Right lobe of liver (tissue), 6 donors: ENCODE measurements at regions not wholly inside any gene's neighbourhood (a gene's known extent, or its start where the extent isn't known, plus 50 kb on each side); places are given as distances from the start of the nearest gene placed in this dataset.

Experiments used
- ATAC-seq, 4 donors: fragments of 200-7000 bp; cut with Tn5 transposase; one replicate each; pipeline ENCODE4 v1.9.1; 2020; ENCODE audit warnings: mild to moderate bottlenecking in 4 of 4, moderate library complexity in 4 of 4
- DNase-seq, 3 donors: peaks; one replicate each; pipeline ENCODE4 v3.0.0-alpha.2; 2020
- H3K27ac ChIP-seq, 3 donors: fragments of 200-600 bp; one replicate each; pipeline ENCODE4 v1.8.0; 2022
- H3K27me3 ChIP-seq, 2 donors: fragments of 200-600 bp; one replicate each; pipeline ENCODE4 v1.8.0; 2022
- H3K36me3 ChIP-seq, 4 donors: fragments of 200-600 bp; sonication (generic) in 1 of 4; one replicate each; pipeline versions ENCODE4 v1.5.1 to v1.8.0; 2017 to 2022; ENCODE audit warnings: control low read depth in 1 of 4
- H3K4me1 ChIP-seq, 4 donors: fragments of 200-600 bp; sonication (generic) in 1 of 4; one replicate each; pipeline versions ENCODE4 v1.5.1 to v1.8.0; 2017 to 2022; ENCODE audit warnings: control low read depth in 1 of 4
- H3K4me3 ChIP-seq, 3 donors: fragments of 200-600 bp; one replicate each; pipeline ENCODE4 v1.8.0; 2022
- H3K9me3 ChIP-seq, 4 donors: fragments of 200-600 bp; sonication (generic) in 1 of 4; one replicate each; pipeline versions ENCODE4 v1.5.1 to v1.8.0; 2017 to 2022; ENCODE audit warnings: control low read depth in 1 of 4
- POLR2A ChIP-seq: fragments of 450-650 bp; IDR thresholded peaks from one replicate; pipeline ENCODE4 v1.6.1; 2017; ENCODE audit warnings: antibody characterized with exemption, mild to moderate bottlenecking
- WGBS: methylation state at CpG from one replicate; pipeline ENCODE4 v1.1.6; 2018; ENCODE audit warnings: low coverage, low lambda C conversion rate; ENCODE audit not compliant: insufficient coverage; ENCODE audit errors: missing lambda C conversion rate; 5-methylcytosine and 5-hydroxymethylcytosine counted together
- intact Hi-C, 2 donors: fragments of 100-400 bp; cut with DNase I; formaldehyde crosslinking; loops; one replicate each; pipeline versions ENCODE4 v1.11.2 to v1.14.1; 2022
- TF ChIP-seq, protein P1 (sequence below), 4 donors: fragments of 200-600 bp in 3 of 4; fragments of 450-650 bp in 1 of 4; IDR thresholded peaks; one replicate each; pipeline versions ENCODE4 v1.5.1 to v1.8.0; 2016 to 2022; ENCODE audit warnings: antibody characterized with exemption in 4 of 4, mild to moderate bottlenecking in 2 of 4
- donor health status: DM: no; HTN: yes; CAD: no.
- donor health status: DM: no; HTN: no; CAD: no.
- donor health status: DM: no; HTN: no; CAD: no.
- donor health status: DM: no; HTN: yes; CAD: no.
- donor health status: DM: no; HTN: yes; CAD: no.

DNA sequence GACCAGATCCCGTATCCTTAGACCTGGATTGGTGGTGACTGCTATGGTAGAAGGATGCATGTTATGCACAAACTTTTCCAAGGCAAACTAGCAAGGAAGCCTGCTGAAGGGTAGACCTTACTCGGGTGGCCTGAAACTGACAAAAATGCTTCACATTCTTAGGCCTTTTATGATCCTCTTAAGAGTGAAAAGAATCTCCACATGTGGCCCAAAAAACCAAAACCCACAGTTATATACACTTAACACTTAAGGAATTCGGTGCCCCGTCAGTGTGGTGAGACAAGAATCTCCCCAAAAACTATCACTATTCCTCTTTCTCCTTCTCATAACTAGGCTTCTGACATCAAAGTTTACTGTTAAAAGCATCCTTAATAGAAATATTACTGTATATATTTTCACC lies 130.1 kb upstream of the SOX2 start:
- no peaks in the 10 kb centered on the region for H3K27me3 ChIP-seq
- TF ChIP-seq, protein P1, sequence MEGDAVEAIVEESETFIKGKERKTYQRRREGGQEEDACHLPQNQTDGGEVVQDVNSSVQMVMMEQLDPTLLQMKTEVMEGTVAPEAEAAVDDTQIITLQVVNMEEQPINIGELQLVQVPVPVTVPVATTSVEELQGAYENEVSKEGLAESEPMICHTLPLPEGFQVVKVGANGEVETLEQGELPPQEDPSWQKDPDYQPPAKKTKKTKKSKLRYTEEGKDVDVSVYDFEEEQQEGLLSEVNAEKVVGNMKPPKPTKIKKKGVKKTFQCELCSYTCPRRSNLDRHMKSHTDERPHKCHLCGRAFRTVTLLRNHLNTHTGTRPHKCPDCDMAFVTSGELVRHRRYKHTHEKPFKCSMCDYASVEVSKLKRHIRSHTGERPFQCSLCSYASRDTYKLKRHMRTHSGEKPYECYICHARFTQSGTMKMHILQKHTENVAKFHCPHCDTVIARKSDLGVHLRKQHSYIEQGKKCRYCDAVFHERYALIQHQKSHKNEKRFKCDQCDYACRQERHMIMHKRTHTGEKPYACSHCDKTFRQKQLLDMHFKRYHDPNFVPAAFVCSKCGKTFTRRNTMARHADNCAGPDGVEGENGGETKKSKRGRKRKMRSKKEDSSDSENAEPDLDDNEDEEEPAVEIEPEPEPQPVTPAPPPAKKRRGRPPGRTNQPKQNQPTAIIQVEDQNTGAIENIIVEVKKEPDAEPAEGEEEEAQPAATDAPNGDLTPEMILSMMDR (IDR thresholded peaks at IDR 0.05), result no peak
- TF ChIP-seq POLR2A, result no peak
- intact Hi-C loops, result no loop called here
- no peak overlapping the region for H3K27ac ChIP-seq
- 59% methylated on average over 4 of the region's 4 CpGs for WGBS
- H3K9me3 ChIP-seq, result no peaks in the 10 kb centered on the region
- DNase-seq (no peak), ATAC-seq (no peak)
- no peaks in the 10 kb centered on the region for H3K36me3 ChIP-seq
- H3K4me3 ChIP-seq, result no peak overlapping the region
- no peaks in the 10 kb centered on the region for H3K4me1 ChIP-seq

DNA sequence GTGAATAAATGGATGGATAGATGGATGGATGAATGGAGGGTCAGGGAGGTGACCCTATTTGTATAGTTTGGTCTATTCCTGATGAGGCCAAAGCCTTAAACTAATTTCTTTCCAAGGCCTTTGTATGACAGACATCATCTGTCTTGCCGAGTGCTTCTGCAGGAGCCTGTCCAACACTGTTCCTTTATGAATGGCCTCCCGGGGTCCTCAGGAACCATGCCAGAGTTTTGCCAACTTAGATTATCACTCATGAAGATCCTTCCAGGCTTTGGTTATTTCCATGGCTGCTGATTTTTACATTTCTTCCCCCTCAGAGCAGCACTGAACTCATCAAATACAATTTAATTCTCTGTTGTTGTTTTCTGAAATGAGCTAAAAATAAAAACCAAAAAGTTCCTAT lies 133.0 kb upstream of the SOX2 start:
- ATAC-seq, result no peak
- DNase-seq, result no peak
- no peak overlapping the region for H3K4me3 ChIP-seq
- WGBS, result 40% methylated on average over 2 of the region's 2 CpGs
- H3K27ac ChIP-seq, result no peak overlapping the region
- H3K4me1 ChIP-seq, result no peaks in the 10 kb centered on the region
- intact Hi-C loops, result no loop called here
- no peaks in the 10 kb centered on the region for H3K36me3 ChIP-seq
- H3K9me3 ChIP-seq, result no peaks in the 10 kb centered on the region
- no peaks in the 10 kb centered on the region for H3K27me3 ChIP-seq
- TF ChIP-seq, protein P1 (IDR thresholded peaks at IDR 0.05), result no peak
- TF ChIP-seq POLR2A, result no peak

DNA sequence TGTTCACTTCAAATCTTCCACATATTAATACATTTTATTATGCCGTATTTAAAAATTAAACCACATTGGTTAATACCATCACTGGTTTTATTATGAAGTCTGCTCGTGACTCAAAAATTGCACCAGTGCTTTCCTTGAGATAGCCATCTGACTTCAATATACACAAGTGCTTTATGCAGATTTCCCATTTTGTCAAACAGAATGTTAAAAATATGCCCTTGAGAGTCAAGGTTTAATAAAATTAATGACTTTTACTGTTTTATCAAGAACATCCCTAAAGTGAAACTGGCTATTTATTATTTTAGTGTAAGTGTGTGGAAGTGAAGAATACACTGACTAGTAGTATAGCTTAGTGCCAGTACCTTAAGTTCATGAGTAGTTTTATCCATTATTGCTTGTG lies 139.3 kb upstream of the SOX2 start:
- Histone ChIP-seq H3K4me3 (no peak overlapping the region), H3K36me3 (no peaks in the 10 kb centered on the region), H3K27me3 (no peaks in the 10 kb centered on the region), H3K9me3 (no peaks in the 10 kb centered on the region), H3K4me1 (no peaks in the 10 kb centered on the region), H3K27ac (no peak overlapping the region)
- WGBS, result 54% methylated on average over 2 of the region's 2 CpGs
- intact Hi-C loops, result no loop called here
- no peak for DNase-seq
- ATAC-seq, result no peak
- TF ChIP-seq POLR2A, result no peak

DNA sequence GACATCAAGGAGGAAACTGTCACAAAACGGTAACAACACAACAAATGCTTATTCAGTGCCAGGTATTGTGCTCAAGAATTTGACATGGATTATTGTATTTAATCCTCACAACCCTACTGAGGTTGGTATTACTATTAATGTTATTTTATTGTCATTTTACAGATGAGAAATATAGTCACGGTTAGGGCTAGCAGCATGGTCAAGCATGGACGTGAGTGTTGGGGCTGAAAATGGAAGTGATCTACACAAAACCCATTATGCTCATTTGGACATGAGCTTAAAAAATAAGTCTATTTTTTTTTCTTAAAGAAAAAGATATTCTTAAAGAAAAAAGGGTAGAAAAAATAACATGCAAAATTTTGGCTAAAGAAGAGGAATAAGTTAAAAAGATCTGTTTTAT lies 141.3 kb upstream of the SOX2 start:
- no peak overlapping the region for H3K4me3 ChIP-seq
- H3K4me1 ChIP-seq, result no peaks in the 10 kb centered on the region
- intact Hi-C loops, result no loop called here
- H3K9me3 ChIP-seq, result no peaks in the 10 kb centered on the region
- DNase-seq (no peak), ATAC-seq (no peak)
- H3K36me3 ChIP-seq, result no peaks in the 10 kb centered on the region
- WGBS, result 68% methylated on average over 3 of the region's 3 CpGs
- H3K27ac ChIP-seq, result no peak overlapping the region
- no peaks in the 10 kb centered on the region for H3K27me3 ChIP-seq
- TF ChIP-seq, protein P1 (IDR thresholded peaks at IDR 0.05), result no peak
- no peak for TF ChIP-seq POLR2A

DNA sequence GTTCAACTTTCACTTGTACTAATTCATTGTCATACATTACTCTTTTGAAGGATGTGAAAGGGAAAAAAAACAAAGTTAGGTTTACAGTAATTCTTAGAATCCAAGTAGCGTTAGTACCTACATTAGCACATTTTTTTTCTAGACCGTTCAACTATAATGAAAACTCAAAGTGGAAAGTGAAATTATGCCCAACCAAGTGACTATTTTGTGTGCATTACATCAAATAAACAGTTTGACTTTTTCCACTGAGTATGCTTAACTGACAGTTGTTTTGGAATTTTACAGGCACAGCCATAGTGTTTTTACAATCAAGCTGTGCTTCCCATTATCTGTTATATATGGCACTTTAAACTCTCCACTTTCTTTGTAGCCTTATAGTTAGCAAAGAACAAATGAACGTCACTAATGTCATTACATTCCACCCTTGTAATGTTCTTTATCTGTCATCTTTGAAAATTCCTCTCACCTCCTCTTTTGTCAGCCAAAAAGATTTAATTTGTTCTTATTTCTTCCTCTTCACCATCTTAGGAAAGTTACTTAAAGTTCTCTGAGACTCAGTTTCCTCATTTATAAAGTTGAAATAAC lies 142.3 kb upstream of the SOX2 start:
- no peaks in the 10 kb centered on the region for H3K4me1 ChIP-seq
- no peak for TF ChIP-seq POLR2A
- TF ChIP-seq, protein P1 (IDR thresholded peaks at IDR 0.05), result no peak
- no peaks in the 10 kb centered on the region for H3K27me3 ChIP-seq
- H3K27ac ChIP-seq, result no peak overlapping the region
- no peak overlapping the region for H3K4me3 ChIP-seq
- intact Hi-C loops, result no loop called here
- 52% methylated on average over 3 of the region's 3 CpGs for WGBS
- H3K36me3 ChIP-seq, result no peaks in the 10 kb centered on the region
- ATAC-seq (no peak), DNase-seq (no peak)
- H3K9me3 ChIP-seq, result no peaks in the 10 kb centered on the region
